ENCODE measurements at regions not wholly inside any gene's neighbourhood (a gene's known extent, or its start where the extent isn't known, plus 50 kb on each side); places are given as distances from the start of the nearest gene placed in this dataset.

DNA sequence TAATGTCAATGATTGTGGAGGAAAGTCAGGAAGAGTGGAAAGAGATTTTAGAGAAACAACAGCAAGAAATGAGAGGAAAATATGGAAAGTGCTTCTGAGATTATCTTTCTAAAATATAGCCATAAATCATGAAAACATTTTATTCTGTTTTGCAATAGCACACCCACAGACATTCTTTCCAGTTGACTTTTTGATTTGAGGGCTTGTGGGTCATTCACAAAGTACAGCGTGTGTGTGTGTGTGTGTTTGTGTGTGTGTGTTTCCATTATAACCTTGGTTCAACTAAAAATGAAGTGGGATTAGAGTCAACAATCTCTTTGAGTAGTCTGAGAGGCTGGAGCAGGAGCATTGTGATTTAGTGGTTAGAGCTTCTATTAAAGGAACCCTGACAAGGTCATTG is 116.6 kb upstream of the GAS1 start:
- no peak for TF ChIP-seq CTCF (conservative IDR thresholded peaks at IDR 0.05; ENCODE audit: low read length)
- no peak for TF ChIP-seq EZH2phosphoT487 (IDR thresholded peaks at IDR 0.05; ENCODE audit: borderline replicate concordance, low read depth, low read length)

Measured in OCI-LY7 (cell line).